IMR-90 (cell line): ENCODE measurements at regions not wholly inside any gene's neighbourhood (a gene's known extent, or its start where the extent isn't known, plus 50 kb on each side); places are given as distances from the start of the nearest gene placed in this dataset.

Experiments
- ATAC-seq: fragments of 200-7000 bp; cut with Tn5 transposase; 2 replicates; pipeline ENCODE4 v1.9.1; 2020; ENCODE audit warnings: low read depth, mild to moderate bottlenecking, moderate library complexity
- BruUV-seq: library from RNA; stranded (reverse); fragments of 400-500 nt; replicated peaks from 2 replicates; lab custom pipeline; 2021; lab: Mats Ljungman, UMichigan
- CTCF ChIA-PET: fragments of 300-600 bp; formaldehyde crosslinking; extraction: SDS; loops from one replicate; lab custom pipeline; 2021; ENCODE audit warnings: antibody characterized with exemption; lab: Yijun Ruan, JAX
- POLR2A ChIA-PET: fragments of 300-600 bp; sonication (Branson Sonifier 250); formaldehyde crosslinking; loops from one replicate; lab custom pipeline; 2022; ENCODE audit warnings: antibody characterized with exemption; ENCODE audit not compliant: unreplicated experiment; lab: Charles Lee
- DNase-seq: peaks from one replicate; pipeline ENCODE4 v3.0.0; 2013
- H2AFZ ChIP-seq: replicated peaks from 2 replicates; pipeline ENCODE3; 2013; ENCODE audit warnings: low read length, mild to moderate bottlenecking; ENCODE audit not compliant: poor library complexity
- H2AK5ac ChIP-seq: 2 replicates; pipeline ENCODE4 v1.6.1; 2013; ENCODE audit warnings: low read depth, low read length, inconsistent platforms
- H2AK9ac ChIP-seq: replicated peaks from 2 replicates; pipeline ENCODE3; 2013; ENCODE audit warnings: mild to moderate bottlenecking, low read depth, low read length, moderate library complexity; ENCODE audit not compliant: poor library complexity
- H2BK120ac ChIP-seq: 2 replicates; pipeline ENCODE4 v1.6.1; 2013; ENCODE audit warnings: low read depth, low read length, inconsistent platforms
- H2BK15ac ChIP-seq: 3 replicates; pipeline ENCODE4 v1.6.1; 2013; ENCODE audit warnings: low read depth, low read length, inconsistent platforms
- H2BK20ac ChIP-seq: 2 replicates; pipeline ENCODE4 v1.6.1; 2013; ENCODE audit warnings: low read depth, mild to moderate bottlenecking, inconsistent platforms, low read length, moderate library complexity
- H2BK5ac ChIP-seq: 2 replicates; pipeline ENCODE4 v1.6.1; 2013; ENCODE audit warnings: mild to moderate bottlenecking, low read depth, low read length, inconsistent platforms; ENCODE audit not compliant: poor library complexity, severe bottlenecking
- H3K14ac ChIP-seq: replicated peaks from 2 replicates; pipeline ENCODE4 v1.6.1; 2013; ENCODE audit warnings: low read depth, low read length, inconsistent platforms
- H3K18ac ChIP-seq: 2 replicates; pipeline ENCODE4 v1.6.1; 2013; ENCODE audit warnings: low read depth, low read length, control low read depth
- H3K23ac ChIP-seq: 2 replicates; pipeline ENCODE4 v1.6.1; 2013; ENCODE audit warnings: low read depth, low read length, inconsistent platforms
- H3K27ac ChIP-seq: 2 replicates; pipeline ENCODE4 v1.5.1; 2013; ENCODE audit warnings: mild to moderate bottlenecking, control low read depth, low read length; ENCODE audit not compliant: insufficient read depth
- H3K27me3 ChIP-seq: 2 replicates; pipeline ENCODE4 v1.6.1; 2013; ENCODE audit warnings: low read length; ENCODE audit not compliant: control insufficient read depth, insufficient read depth
- H3K36me3 ChIP-seq: 2 replicates; pipeline ENCODE4 v1.6.1; 2013; ENCODE audit warnings: low read length, mixed read lengths; ENCODE audit not compliant: control insufficient read depth, insufficient read depth
- H3K4ac ChIP-seq: 2 replicates; pipeline ENCODE4 v1.6.1; 2013; ENCODE audit warnings: low read depth, low read length, inconsistent platforms
- H3K4me1 ChIP-seq: 2 replicates; pipeline ENCODE4 v1.6.1; 2013; ENCODE audit warnings: low read length, mixed read lengths; ENCODE audit not compliant: control insufficient read depth, insufficient read depth
- H3K4me2 ChIP-seq: 2 replicates; pipeline ENCODE4 v1.6.1; 2013; ENCODE audit warnings: low read depth, mild to moderate bottlenecking, control low read depth, low read length, moderate library complexity
- H3K4me3 ChIP-seq: 2 replicates; pipeline ENCODE4 v1.5.1; 2013; ENCODE audit warnings: low read depth, mild to moderate bottlenecking, control low read depth, low read length, moderate library complexity; ENCODE audit not compliant: insufficient read depth
- H3K56ac ChIP-seq: 2 replicates; pipeline ENCODE4 v1.6.1; 2013; ENCODE audit warnings: low read length, inconsistent platforms; ENCODE audit not compliant: insufficient read depth; ENCODE audit errors: extremely low read depth
- H3K79me1 ChIP-seq, 2 experiments: 2 replicates each; pipeline ENCODE4 v1.6.1; 2013; ENCODE audit warnings: low read length in 2 of 2, inconsistent platforms in 1 of 2, low read depth in 1 of 2
- H3K9ac ChIP-seq: 2 replicates; pipeline ENCODE4 v1.6.1; 2013; ENCODE audit warnings: low read depth, low read length, control low read depth
- H3K9me1 ChIP-seq: 2 replicates; pipeline ENCODE4 v1.6.1; 2013; ENCODE audit warnings: low read length, inconsistent platforms; ENCODE audit not compliant: insufficient read depth
- H3K9me3 ChIP-seq: 2 replicates; pipeline ENCODE4 v1.6.1; 2013; ENCODE audit warnings: low read length; ENCODE audit not compliant: control insufficient read depth, insufficient read depth
- H4K20me1 ChIP-seq: 2 replicates; pipeline ENCODE4 v1.6.1; 2013; ENCODE audit warnings: low read length, inconsistent platforms; ENCODE audit not compliant: insufficient read depth
- H4K5ac ChIP-seq: 2 replicates; pipeline ENCODE4 v1.6.1; 2013; ENCODE audit warnings: mild to moderate bottlenecking, low read depth, low read length, control low read depth
- H4K8ac ChIP-seq, 2 experiments: 2 replicates each; pipeline ENCODE4 v1.6.1; 2013; ENCODE audit warnings: low read depth in 2 of 2, low read length in 2 of 2, control low read depth in 1 of 2, inconsistent platforms in 1 of 2
- H4K91ac ChIP-seq: 2 replicates; pipeline ENCODE4 v1.6.1; 2013; ENCODE audit warnings: low read depth, low read length, inconsistent platforms; ENCODE audit not compliant: insufficient read depth
- ELK1 ChIP-seq: fragments of 150-350 bp; IDR thresholded peaks from 2 replicates; pipeline ENCODE4 v1.6.1; 2016; ENCODE audit warnings: low read depth, mild to moderate bottlenecking, low read length, moderate library complexity, borderline replicate concordance
- MAFK ChIP-seq: IDR thresholded peaks from 2 replicates; pipeline ENCODE4 v1.6.1; 2012; ENCODE audit warnings: low read depth, low read length, improper control_type of control experiment
- WGBS, 2 experiments: methylation state at CpG; one replicate each; pipeline versions ENCODE4 v1.1.5 to v1.1.7; 2013; ENCODE audit warnings: missing lambda C conversion rate in 2 of 2; ENCODE audit not compliant: insufficient read length in 1 of 2; ENCODE audit errors: extremely low coverage in 2 of 2; 5-methylcytosine and 5-hydroxymethylcytosine counted together
- dilution Hi-C: fragments of 300-500 bp; cut with HindIII; formaldehyde crosslinking; loops from one replicate; pipeline ENCODE4 v1.14.3; 2018; ENCODE audit warnings: low sequenced_read_pairs; ENCODE audit not compliant: unreplicated experiment
- in situ Hi-C: fragments of 300-500 bp; cut with MboI; formaldehyde crosslinking; loops from 3 replicates; pipeline ENCODE4 v1.14.3; 2019; ENCODE audit warnings: low sequenced_read_pairs, inconsistent platforms, mixed read lengths
- intact Hi-C: fragments of 100-400 bp; cut with micrococcal nuclease; formaldehyde crosslinking; loops from 2 replicates; pipeline ENCODE4 v1.10.0; 2022

GRCh38 chr14:37665479-37665878 lies 70.0 kb downstream of the TTC6 start:
- dilution Hi-C loops = no loop called here

More at GRCh38 chr14:37665479-37665878, 70.0 kb downstream of the TTC6 start:
- H2BK20ac ChIP-seq = no peak overlapping the region
- POLR2A ChIA-PET = no interaction called here
- no peak overlapping the region; the same call in 2 of the 3 replicates for H2BK15ac ChIP-seq
- peaks cover 3% of the 10 kb centered on the region; the same call in 1 of the 2 replicates for H3K9me1 ChIP-seq
- H2BK5ac ChIP-seq = no peak overlapping the region
- H3K27me3 ChIP-seq = no peaks in the 10 kb centered on the region
- no peak overlapping the region for H3K56ac ChIP-seq
- H2BK120ac ChIP-seq = no peak overlapping the region
- H3K27ac ChIP-seq = no peak overlapping the region
- BruUV-seq = no TSS peak
- CTCF ChIA-PET = interaction anchor here (1.2 to 1.4 kb wide), 2 partner anchors 15 to 16 kb away, joined by 3 to 4 read pairs; no protein-coding TSS in a partner anchor
- no CpG with 5 or more reads among the region's 4 CpGs for WGBS, 2 experiments
- no peak overlapping the region for H3K4ac ChIP-seq
- H3K23ac ChIP-seq = no peak overlapping the region
- H4K91ac ChIP-seq = no peak overlapping the region
- H3K9me3 ChIP-seq = no peaks in the 10 kb centered on the region; the same call in 1 of the 2 replicates
- no peak for ATAC-seq
- H3K4me3 ChIP-seq = no peak overlapping the region
- H3K9ac ChIP-seq = no peak overlapping the region
- no peaks in the 10 kb centered on the region for H4K20me1 ChIP-seq
- no peak for DNase-seq
- in situ Hi-C loops (no loop called here), intact Hi-C loops (no loop called here)
- no peak overlapping the region for H3K18ac ChIP-seq
- H3K79me1 ChIP-seq = no peaks in the 10 kb centered on the region
- no peak overlapping the region for H3K14ac ChIP-seq
- H2AK5ac ChIP-seq = 0 out of 2 replicates have a peak overlapping the region, but pooled peaks have one; percentile 23
- H3K4me1 ChIP-seq = peaks cover 6% of the 10 kb centered on the region; the same call in 1 of the 2 replicates
- TF ChIP-seq ELK1 (no peak), MAFK (peak; percentile 45)
- no peak overlapping the region for H2AK9ac ChIP-seq
- no peak overlapping the region for H2AFZ ChIP-seq
- H3K4me2 ChIP-seq = no peak overlapping the region
- H3K36me3 ChIP-seq = no peaks in the 10 kb centered on the region
- no peak overlapping the region for H4K8ac ChIP-seq
- H4K5ac ChIP-seq = no peak overlapping the region
